Activated CD4-positive, alpha-beta T cell treated with anti-CD3 and anti-CD28 coated beads, Interleukin-2, amount 10 ng/mL, durations not matched to agents 7 days and 5 days (primary cell): ENCODE measurements at regions not wholly inside any gene's neighbourhood (a gene's known extent, or its start where the extent isn't known, plus 50 kb on each side); places are given as distances from the start of the nearest gene placed in this dataset.

ENCODE experiments used
- CTCF ChIA-PET: fragments of 350-600 bp; sonication (Branson Sonifier 250); formaldehyde crosslinking; loops from one replicate; lab custom pipeline; 2021; ENCODE audit warnings: antibody characterized with exemption; lab: Charles Lee
- POLR2A ChIA-PET: fragments of 350-600 bp; sonication (Branson Sonifier 250); formaldehyde crosslinking; loops from one replicate; lab custom pipeline; 2021; ENCODE audit warnings: antibody characterized with exemption; lab: Charles Lee
- DNase-seq: peaks from one replicate; pipeline ENCODE4 v3.0.0-alpha.2; 2020
- H3K27ac Mint-ChIP-seq: one replicate; pipeline ENCODE4 v1.8.0; 2021; ENCODE audit warnings: mild to moderate bottlenecking, moderate library complexity, mixed read lengths
- H3K27me3 Mint-ChIP-seq: one replicate; pipeline ENCODE4 v1.8.0; 2021; ENCODE audit warnings: mixed read lengths
- H3K36me3 Mint-ChIP-seq: one replicate; pipeline ENCODE4 v1.8.0; 2021; ENCODE audit warnings: low read depth, mixed read lengths
- H3K4me1 Mint-ChIP-seq: one replicate; pipeline ENCODE4 v1.8.0; 2021; ENCODE audit warnings: mixed read lengths
- H3K4me3 Mint-ChIP-seq: one replicate; pipeline ENCODE4 v1.8.0; 2021; ENCODE audit warnings: mild to moderate bottlenecking, moderate library complexity, mixed read lengths
- H3K9me3 Mint-ChIP-seq: one replicate; pipeline ENCODE4 v1.8.0; 2021; ENCODE audit warnings: mixed read lengths

DNA sequence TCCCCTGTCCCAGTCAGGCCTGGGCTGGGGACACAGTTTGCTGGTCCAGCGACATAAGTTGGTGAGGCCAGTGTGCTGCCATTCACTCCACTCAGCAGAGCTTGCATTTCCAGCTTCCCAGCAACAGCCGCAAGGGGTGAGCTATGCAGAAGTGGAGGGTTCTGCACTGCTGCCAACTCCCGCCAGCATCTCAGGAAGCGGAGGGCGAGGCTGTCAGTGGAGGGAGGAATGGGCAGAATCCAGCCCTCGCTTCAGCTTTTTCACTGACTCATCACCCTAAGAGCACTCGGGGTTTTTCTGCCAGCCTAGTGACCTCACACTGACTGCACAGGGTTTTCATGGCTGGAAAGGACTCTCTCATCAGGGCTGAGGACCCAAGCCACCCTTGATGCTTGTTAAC lies 625.1 kb upstream of the MKI67 start:
- ChIA-PET CTCF (no interaction called here), POLR2A (no interaction called here)
- Mint-ChIP-seq H3K36me3 (no peaks in the 10 kb centered on the region), H3K27me3 (no peaks in the 10 kb centered on the region), H3K27ac (no peak overlapping the region), H3K9me3 (no peaks in the 10 kb centered on the region), H3K4me1 (no peaks in the 10 kb centered on the region), H3K4me3 (no peak overlapping the region)
- DNase-seq, result no peak

DNA sequence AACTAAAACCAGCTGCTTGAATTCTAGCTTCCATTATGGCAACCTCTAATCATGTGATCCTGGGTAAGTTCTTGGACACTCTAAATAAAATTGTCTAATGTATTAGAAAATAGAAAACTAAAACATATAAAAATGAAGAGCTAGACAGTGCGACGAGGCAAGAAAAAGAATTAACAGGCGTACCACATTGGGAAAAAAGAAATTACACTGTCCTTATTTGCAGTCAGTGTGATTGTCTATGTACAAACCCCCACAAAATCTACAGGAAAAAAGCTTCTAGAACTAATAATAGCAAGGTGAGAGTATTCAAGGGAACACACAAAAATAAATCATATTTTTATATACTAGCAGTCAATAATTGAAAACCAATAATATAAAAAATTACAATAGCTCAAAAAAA lies 625.6 kb upstream of the MKI67 start:
- H3K9me3 Mint-ChIP-seq, result no peaks in the 10 kb centered on the region
- no peaks in the 10 kb centered on the region for H3K27me3 Mint-ChIP-seq
- POLR2A ChIA-PET, result no interaction called here
- DNase-seq, result no peak
- no peaks in the 10 kb centered on the region for H3K4me1 Mint-ChIP-seq
- CTCF ChIA-PET, result no interaction called here
- no peaks in the 10 kb centered on the region for H3K36me3 Mint-ChIP-seq
- H3K4me3 Mint-ChIP-seq, result no peak overlapping the region
- H3K27ac Mint-ChIP-seq, result no peak overlapping the region

DNA sequence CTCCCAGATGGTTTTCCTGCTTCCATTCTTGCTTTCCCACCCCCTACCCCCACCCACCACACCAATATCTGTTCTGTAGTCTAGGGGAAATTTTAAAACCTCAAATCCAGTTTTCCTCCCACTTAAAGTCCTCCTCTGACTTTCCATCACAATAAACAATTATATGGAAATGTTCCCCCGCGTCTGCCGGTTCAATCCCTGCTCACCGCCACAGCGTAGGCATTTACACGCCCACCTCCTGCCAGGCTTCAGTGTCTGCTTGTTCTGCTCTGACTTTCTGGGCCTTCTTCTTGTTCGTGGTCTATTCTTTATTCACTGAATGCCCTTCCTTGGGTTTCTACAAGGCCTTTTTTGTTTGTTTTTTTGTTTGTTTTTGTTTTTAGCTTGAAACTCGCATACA lies 633.0 kb upstream of the MKI67 start:
- Mint-ChIP-seq H3K4me1 (no peaks in the 10 kb centered on the region), H3K27me3 (no peaks in the 10 kb centered on the region), H3K4me3 (no peak overlapping the region), H3K36me3 (no peaks in the 10 kb centered on the region), H3K27ac (no peak overlapping the region), H3K9me3 (no peaks in the 10 kb centered on the region)
- no peak for DNase-seq
- ChIA-PET POLR2A (no interaction called here), CTCF (interaction anchor here (0.8 kb wide), 1 partner anchor 9 kb away, joined by 3 read pairs; no protein-coding TSS in a partner anchor)

- Mint-ChIP-seq H3K9me3 (no peaks in the 10 kb centered on the region), H3K4me3 (no peak overlapping the region), H3K27ac (no peak overlapping the region), H3K4me1 (no peaks in the 10 kb centered on the region), H3K36me3 (no peaks in the 10 kb centered on the region), H3K27me3 (no peaks in the 10 kb centered on the region)
- DNase-seq, result no peak
- ChIA-PET CTCF (no interaction called here), POLR2A (no interaction called here)
Observed at GRCh38 chr10:128763588-128763987, 637.4 kb upstream of the MKI67 start.

DNA sequence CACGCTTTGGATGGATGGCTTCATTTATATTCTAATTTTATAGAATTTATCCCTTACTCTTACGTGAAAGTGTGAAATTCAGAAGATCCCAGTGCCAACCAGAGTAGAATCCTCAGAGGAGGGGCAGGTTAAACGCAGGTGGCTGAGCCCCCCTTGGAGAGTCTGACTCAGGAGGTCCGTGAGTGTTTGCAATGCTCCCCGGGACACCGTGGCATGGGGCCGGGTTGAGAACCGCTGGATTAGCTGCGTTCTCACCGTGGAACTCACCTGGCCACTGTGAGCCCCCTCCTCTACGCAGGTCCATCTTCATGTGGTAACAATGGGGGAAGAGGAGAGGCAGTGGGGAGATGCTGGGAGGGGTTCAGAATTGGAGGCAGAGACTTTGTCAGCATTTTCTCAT lies 638.0 kb upstream of the MKI67 start:
- H3K9me3 Mint-ChIP-seq, result no peaks in the 10 kb centered on the region

GRCh38 chr10:128766915-128767314 lies 640.7 kb upstream of the MKI67 start:
- no peak for DNase-seq
- H3K9me3 Mint-ChIP-seq, result no peaks in the 10 kb centered on the region
- no peaks in the 10 kb centered on the region for H3K36me3 Mint-ChIP-seq
- no peak overlapping the region for H3K27ac Mint-ChIP-seq
- POLR2A ChIA-PET, result no interaction called here
- H3K27me3 Mint-ChIP-seq, result no peaks in the 10 kb centered on the region
- CTCF ChIA-PET, result interaction anchor here (1.0 kb wide), 1 partner anchor 12 kb away, joined by 3 read pairs; no protein-coding TSS in a partner anchor
- no peaks in the 10 kb centered on the region for H3K4me1 Mint-ChIP-seq
- no peak overlapping the region for H3K4me3 Mint-ChIP-seq

More for the DNA sequence above, 638.0 kb upstream of the MKI67 start:
- no peak overlapping the region for H3K4me3 Mint-ChIP-seq
- no peaks in the 10 kb centered on the region for H3K27me3 Mint-ChIP-seq
- H3K27ac Mint-ChIP-seq, result no peak overlapping the region
- H3K4me1 Mint-ChIP-seq, result no peaks in the 10 kb centered on the region
- POLR2A ChIA-PET, result no interaction called here
- no peaks in the 10 kb centered on the region for H3K36me3 Mint-ChIP-seq
- CTCF ChIA-PET, result no interaction called here
- no peak for DNase-seq

- H3K4me1 Mint-ChIP-seq, result no peaks in the 10 kb centered on the region
- ChIA-PET CTCF (no interaction called here), POLR2A (no interaction called here)
- H3K9me3 Mint-ChIP-seq, result no peaks in the 10 kb centered on the region
- H3K36me3 Mint-ChIP-seq, result no peaks in the 10 kb centered on the region
- H3K4me3 Mint-ChIP-seq, result no peak overlapping the region
- no peak for DNase-seq
- no peaks in the 10 kb centered on the region for H3K27me3 Mint-ChIP-seq
- H3K27ac Mint-ChIP-seq, result no peak overlapping the region
Observed at GRCh38 chr10:128774979-128775378, 648.8 kb upstream of the MKI67 start.

- ChIA-PET CTCF (no interaction called here), POLR2A (no interaction called here)
- H3K36me3 Mint-ChIP-seq, result no peaks in the 10 kb centered on the region
- no peak overlapping the region for H3K4me3 Mint-ChIP-seq
- H3K27me3 Mint-ChIP-seq, result no peaks in the 10 kb centered on the region
- no peak overlapping the region for H3K27ac Mint-ChIP-seq
- no peak for DNase-seq
- no peaks in the 10 kb centered on the region for H3K4me1 Mint-ChIP-seq
- no peaks in the 10 kb centered on the region for H3K9me3 Mint-ChIP-seq
Observed at GRCh38 chr10:128775743-128776142, 649.5 kb upstream of the MKI67 start.

- H3K4me1 Mint-ChIP-seq, result no peaks in the 10 kb centered on the region
- no peaks in the 10 kb centered on the region for H3K9me3 Mint-ChIP-seq
- ChIA-PET POLR2A (no interaction called here), CTCF (no interaction called here)
- H3K36me3 Mint-ChIP-seq, result no peaks in the 10 kb centered on the region
- no peak for DNase-seq
- no peak overlapping the region for H3K4me3 Mint-ChIP-seq
- H3K27ac Mint-ChIP-seq, result no peak overlapping the region
- no peaks in the 10 kb centered on the region for H3K27me3 Mint-ChIP-seq
Observed at GRCh38 chr10:128776673-128777252, 650.5 kb upstream of the MKI67 start.

- Mint-ChIP-seq H3K27ac (no peak overlapping the region), H3K36me3 (no peaks in the 10 kb centered on the region), H3K4me3 (no peak overlapping the region), H3K4me1 (no peaks in the 10 kb centered on the region), H3K9me3 (no peaks in the 10 kb centered on the region), H3K27me3 (no peaks in the 10 kb centered on the region)
- CTCF ChIA-PET, result no interaction called here
- POLR2A ChIA-PET, result no interaction called here
- DNase-seq, result no peak
Observed at GRCh38 chr10:128777342-128777741, 651.1 kb upstream of the MKI67 start.

- ChIA-PET CTCF (no interaction called here), POLR2A (no interaction called here)
- no peaks in the 10 kb centered on the region for H3K4me1 Mint-ChIP-seq
- H3K4me3 Mint-ChIP-seq, result no peak overlapping the region
- no peak overlapping the region for H3K27ac Mint-ChIP-seq
- no peaks in the 10 kb centered on the region for H3K36me3 Mint-ChIP-seq
- no peaks in the 10 kb centered on the region for H3K9me3 Mint-ChIP-seq
- no peak for DNase-seq
- H3K27me3 Mint-ChIP-seq, result no peaks in the 10 kb centered on the region
Observed at GRCh38 chr10:128779416-128779815, 653.2 kb upstream of the MKI67 start.

DNA sequence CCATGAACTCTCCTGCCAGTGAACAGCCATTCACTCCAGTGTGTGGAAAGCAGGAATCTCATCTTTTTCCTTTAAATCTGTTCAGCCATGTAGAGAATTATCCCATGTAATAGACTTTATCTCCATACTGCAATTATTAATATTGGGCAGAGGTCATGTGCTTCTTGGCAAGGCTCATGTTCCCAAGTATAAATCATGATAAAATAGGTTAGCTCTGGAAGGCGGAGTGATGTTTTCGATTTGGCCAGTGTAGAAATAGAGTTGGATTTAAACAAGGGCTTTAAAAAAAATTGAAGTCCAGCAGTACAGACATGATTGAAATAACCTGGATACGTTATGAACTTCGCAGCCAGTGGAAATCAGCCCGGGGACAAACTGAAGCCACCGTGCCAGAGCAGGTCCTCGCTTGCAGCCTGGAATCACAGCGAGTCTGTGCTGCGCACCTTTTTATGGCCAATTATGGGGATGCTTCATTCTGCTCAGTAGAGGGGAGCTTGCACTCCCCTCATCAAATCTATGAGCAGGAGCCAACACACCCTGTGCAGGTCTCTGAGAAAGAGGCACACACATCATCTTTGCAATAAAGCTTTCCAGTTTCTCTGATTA lies 654.0 kb upstream of the MKI67 start:
- Mint-ChIP-seq H3K4me3 (no peak overlapping the region), H3K27ac (no peak overlapping the region), H3K9me3 (no peaks in the 10 kb centered on the region), H3K27me3 (peaks cover 3% of the 10 kb centered on the region), H3K36me3 (no peaks in the 10 kb centered on the region), H3K4me1 (no peaks in the 10 kb centered on the region)
- POLR2A ChIA-PET, result no interaction called here
- DNase-seq, result no peak
- CTCF ChIA-PET, result no interaction called here

- H3K4me1 Mint-ChIP-seq, result no peaks in the 10 kb centered on the region
- H3K36me3 Mint-ChIP-seq, result no peaks in the 10 kb centered on the region
- H3K27me3 Mint-ChIP-seq, result peaks cover 3% of the 10 kb centered on the region
- H3K4me3 Mint-ChIP-seq, result no peak overlapping the region
- ChIA-PET POLR2A (no interaction called here), CTCF (no interaction called here)
- H3K9me3 Mint-ChIP-seq, result no peaks in the 10 kb centered on the region
- no peak for DNase-seq
- H3K27ac Mint-ChIP-seq, result no peak overlapping the region
Observed at GRCh38 chr10:128781637-128782036, 655.4 kb upstream of the MKI67 start.

DNA sequence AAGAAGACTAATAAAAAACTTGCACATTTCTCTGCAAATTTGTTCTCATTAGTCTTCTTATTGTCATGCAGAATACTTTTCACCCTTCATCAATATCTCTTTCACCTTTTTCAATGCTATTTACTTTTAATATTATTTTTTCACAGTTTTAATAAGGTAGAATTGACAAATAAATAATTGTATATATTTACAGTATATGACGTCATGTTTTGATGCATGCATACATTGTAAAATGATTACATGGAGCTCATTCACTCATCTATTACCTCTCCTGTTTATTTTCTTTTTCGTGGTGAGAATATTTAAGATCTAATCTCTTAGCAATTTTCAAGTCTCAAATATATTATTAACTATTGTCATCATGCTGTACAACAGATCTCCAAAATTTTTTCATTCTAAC lies 658.2 kb upstream of the MKI67 start:
- Mint-ChIP-seq H3K4me3 (no peak overlapping the region), H3K9me3 (no peaks in the 10 kb centered on the region), H3K27me3 (peaks cover 3% of the 10 kb centered on the region), H3K36me3 (no peaks in the 10 kb centered on the region), H3K4me1 (no peaks in the 10 kb centered on the region), H3K27ac (no peak overlapping the region)
- DNase-seq, result no peak
- ChIA-PET POLR2A (no interaction called here), CTCF (no interaction called here)
